ENCODE measurements at regions not wholly inside any gene's neighbourhood (a gene's known extent, or its start where the extent isn't known, plus 50 kb on each side); places are given as distances from the start of the nearest gene placed in this dataset.

DNA sequence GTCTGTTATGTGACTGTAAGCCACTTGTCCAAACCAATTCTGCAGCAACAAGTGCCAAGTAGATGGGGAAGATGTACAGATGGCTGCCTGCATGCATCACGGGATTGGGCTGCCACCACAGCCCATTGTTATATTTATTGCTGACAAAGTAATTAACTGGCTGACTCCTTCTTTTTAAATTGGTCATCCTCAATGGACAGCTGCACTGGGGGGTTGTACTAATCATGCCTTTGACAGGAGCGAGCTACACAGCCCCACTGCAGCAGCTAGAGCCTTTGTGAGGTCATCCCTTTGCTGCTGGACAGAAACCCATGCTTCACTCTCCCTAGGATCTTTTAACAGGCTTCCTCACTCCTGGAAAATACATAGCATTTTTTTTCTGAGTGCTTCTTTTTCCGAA lies 146.7 kb upstream of the CXXC4 start:
- no peak for TF ChIP-seq CTCF (conservative IDR thresholded peaks at IDR 0.05; ENCODE audit: low read depth, low read length)
- no peak for TF ChIP-seq EZH2 (IDR thresholded peaks at IDR 0.05; ENCODE audit: borderline replicate concordance, low read depth, low read length, poor library complexity, severe bottlenecking)
